Astrocyte of the spinal cord (primary cell): ENCODE measurements at regions not wholly inside any gene's neighbourhood (a gene's known extent, or its start where the extent isn't known, plus 50 kb on each side); places are given as distances from the start of the nearest gene placed in this dataset.
A peak's percentile ranks its signal among the peaks of the same experiment; 100 is the strongest.

Experiments
- DNase-seq: peaks from one replicate; pipeline ENCODE4 v3.0.0; 2011; ENCODE audit warnings: low read depth, low spot score
- H3K4me3 ChIP-seq: 2 replicates; pipeline ENCODE4 v1.5.1; 2011; ENCODE audit warnings: low read depth, mild to moderate bottlenecking, low read length, moderate library complexity
- in situ Hi-C: cut with HindIII; loops from 2 replicates; pipeline ENCODE4 v1.10.0; 2017; ENCODE audit warnings: low sequenced_read_pairs
- TF ChIP-seq, protein P1 (sequence below): IDR thresholded peaks from 2 replicates; pipeline ENCODE4 v1.5.1; 2012; ENCODE audit warnings: low read depth, mild to moderate bottlenecking, low read length, inconsistent platforms

GRCh38 chr3:88584451-88584850 is 434.7 kb downstream of the C3orf38 start:
- no peak for DNase-seq
- TF ChIP-seq, protein P1, sequence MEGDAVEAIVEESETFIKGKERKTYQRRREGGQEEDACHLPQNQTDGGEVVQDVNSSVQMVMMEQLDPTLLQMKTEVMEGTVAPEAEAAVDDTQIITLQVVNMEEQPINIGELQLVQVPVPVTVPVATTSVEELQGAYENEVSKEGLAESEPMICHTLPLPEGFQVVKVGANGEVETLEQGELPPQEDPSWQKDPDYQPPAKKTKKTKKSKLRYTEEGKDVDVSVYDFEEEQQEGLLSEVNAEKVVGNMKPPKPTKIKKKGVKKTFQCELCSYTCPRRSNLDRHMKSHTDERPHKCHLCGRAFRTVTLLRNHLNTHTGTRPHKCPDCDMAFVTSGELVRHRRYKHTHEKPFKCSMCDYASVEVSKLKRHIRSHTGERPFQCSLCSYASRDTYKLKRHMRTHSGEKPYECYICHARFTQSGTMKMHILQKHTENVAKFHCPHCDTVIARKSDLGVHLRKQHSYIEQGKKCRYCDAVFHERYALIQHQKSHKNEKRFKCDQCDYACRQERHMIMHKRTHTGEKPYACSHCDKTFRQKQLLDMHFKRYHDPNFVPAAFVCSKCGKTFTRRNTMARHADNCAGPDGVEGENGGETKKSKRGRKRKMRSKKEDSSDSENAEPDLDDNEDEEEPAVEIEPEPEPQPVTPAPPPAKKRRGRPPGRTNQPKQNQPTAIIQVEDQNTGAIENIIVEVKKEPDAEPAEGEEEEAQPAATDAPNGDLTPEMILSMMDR, result no peak
- H3K4me3 ChIP-seq, result no peak overlapping the region
- in situ Hi-C loops, result no loop called here

DNA sequence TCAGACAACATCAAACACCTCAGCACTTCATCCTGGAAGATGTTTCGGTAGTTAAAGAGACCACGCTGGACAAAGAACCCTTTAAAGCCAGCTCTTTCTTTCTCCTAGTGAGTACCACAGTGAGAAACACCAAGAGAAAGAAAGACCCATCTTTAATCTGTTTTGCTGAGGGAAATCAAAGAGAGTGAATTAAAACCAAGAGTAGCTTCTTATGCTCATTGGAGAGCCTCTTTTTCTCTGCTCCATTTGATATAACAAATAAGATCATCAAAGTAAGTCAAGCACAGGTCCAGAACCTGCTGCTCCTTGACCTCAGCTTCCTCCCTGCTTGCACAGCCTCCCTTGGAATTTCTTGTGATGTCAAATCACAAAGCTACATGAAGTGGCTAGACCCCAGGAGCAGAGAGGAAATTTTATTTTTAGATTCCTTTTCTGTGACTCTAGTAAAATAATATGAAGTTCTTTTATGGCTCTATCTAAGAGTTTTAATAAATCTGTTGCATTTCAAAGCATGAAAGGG is 436.4 kb downstream of the C3orf38 start:
- TF ChIP-seq, protein P1, result no peak
- DNase-seq, result no peak
- in situ Hi-C loops, result no loop called here
- H3K4me3 ChIP-seq, result no peak overlapping the region

DNA sequence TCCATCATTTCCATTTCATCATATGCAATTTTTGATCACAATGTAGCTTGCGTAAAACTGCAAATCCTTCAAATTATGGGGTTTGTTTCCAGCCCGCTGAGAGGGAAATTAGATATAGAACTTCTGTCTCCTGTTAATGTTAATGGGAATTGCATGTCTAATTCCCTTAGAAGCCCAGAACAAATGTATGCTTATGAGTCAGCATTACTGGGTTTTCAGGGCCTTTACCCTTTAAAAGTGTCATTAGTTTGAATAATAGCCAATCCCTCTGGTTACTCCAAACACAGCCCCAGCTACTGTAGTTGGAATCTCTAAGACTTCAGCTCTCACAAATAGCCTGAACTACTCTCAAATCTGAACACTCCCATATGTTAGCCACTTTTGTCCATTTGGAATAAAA is 439.4 kb downstream of the C3orf38 start:
- in situ Hi-C loops, result no loop called here
- H3K4me3 ChIP-seq, result no peak overlapping the region
- DNase-seq, result peak; percentile 13
- TF ChIP-seq, protein P1, result no peak

DNA sequence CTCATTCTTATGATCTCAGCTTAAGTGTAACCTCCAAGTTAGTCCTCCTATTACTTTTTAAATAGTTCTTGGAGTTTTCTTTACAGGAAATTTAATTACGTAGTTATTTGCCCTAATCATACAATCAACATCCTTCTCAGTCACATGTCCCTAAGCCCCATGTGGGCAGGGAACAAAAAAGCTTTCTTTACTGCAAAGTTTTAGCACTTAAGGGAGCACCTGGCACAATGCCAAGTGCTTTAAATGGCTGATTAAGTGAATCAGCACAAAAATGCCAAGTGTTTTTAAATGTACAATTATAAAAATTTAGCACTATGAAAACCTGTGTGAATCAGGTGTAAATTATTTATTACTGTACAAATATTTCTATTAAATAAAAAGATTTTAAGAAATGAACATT is 445.3 kb downstream of the C3orf38 start:
- TF ChIP-seq, protein P1, result no peak
- no peak overlapping the region for H3K4me3 ChIP-seq
- in situ Hi-C loops, result no loop called here
- DNase-seq, result peak; percentile 4

DNA sequence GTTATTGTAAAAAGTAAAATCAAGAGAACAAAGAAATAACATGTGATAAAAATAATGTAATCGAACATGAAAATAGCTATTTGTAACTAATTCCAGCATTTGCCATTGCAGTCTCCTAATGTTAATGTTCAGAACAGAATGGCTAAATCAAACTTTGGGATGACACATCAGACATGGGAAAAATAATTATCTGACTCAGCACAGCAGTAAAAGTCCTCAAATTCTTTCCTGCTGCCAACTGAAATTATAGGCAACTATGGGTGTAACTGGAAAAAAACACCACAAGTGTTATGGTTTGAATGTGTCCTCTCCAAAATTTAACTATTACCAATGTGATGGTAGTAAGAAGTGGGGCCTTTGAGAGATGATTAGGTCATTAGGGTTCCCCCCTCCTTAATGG is 446.7 kb downstream of the C3orf38 start:
- in situ Hi-C loops, result no loop called here
- no peak overlapping the region for H3K4me3 ChIP-seq
- DNase-seq, result no peak
- TF ChIP-seq, protein P1, result no peak

GRCh38 chr3:88610820-88611219 is 461.1 kb downstream of the C3orf38 start:
- no peak overlapping the region for H3K4me3 ChIP-seq
- no peak for DNase-seq
- TF ChIP-seq, protein P1, result no peak
- in situ Hi-C loops, result no loop called here
